ENCODE measurements at regions not wholly inside any gene's neighbourhood (a gene's known extent, or its start where the extent isn't known, plus 50 kb on each side); places are given as distances from the start of the nearest gene placed in this dataset.

DNA sequence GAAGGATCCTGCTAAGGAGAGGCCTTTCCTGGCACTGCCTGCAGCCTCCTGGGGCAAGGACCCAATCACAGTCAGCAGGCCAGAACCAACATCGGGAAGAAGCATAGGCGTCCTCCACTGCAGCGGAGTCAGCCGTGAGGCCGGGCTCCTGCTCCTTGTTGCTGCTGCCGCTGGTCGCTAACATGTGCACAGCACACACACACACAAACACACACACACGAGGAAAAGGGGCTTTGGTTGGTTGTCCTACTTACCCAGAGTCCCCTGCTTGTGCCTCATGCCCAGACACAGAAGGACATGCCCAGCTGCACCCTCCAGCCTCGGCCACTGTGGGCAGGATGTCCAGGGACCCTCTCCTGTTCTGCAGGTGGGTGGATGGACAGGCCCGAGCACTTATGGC is 209.4 kb downstream of the GLI2 start:
- Histone ChIP-seq H3K4me1 (peaks cover 0 to 4% (median 0%) of the 10 kb centered on the region in 4 donors), H3K27me3 (no peaks in the 10 kb centered on the region), H3K36me3 (no peaks in the 10 kb centered on the region), H3K27ac (no peak overlapping the region), H3K4me3 (no peak overlapping the region), H3K9me3 (no peaks in the 10 kb centered on the region)
- TF ChIP-seq POLR2AphosphoS5 (IDR thresholded peaks at IDR 0.05) (no peak), POLR2A (IDR thresholded peaks at IDR 0.05) (no peak), EP300 (IDR thresholded peaks at IDR 0.05) (no peak)
- TF ChIP-seq, protein P1, sequence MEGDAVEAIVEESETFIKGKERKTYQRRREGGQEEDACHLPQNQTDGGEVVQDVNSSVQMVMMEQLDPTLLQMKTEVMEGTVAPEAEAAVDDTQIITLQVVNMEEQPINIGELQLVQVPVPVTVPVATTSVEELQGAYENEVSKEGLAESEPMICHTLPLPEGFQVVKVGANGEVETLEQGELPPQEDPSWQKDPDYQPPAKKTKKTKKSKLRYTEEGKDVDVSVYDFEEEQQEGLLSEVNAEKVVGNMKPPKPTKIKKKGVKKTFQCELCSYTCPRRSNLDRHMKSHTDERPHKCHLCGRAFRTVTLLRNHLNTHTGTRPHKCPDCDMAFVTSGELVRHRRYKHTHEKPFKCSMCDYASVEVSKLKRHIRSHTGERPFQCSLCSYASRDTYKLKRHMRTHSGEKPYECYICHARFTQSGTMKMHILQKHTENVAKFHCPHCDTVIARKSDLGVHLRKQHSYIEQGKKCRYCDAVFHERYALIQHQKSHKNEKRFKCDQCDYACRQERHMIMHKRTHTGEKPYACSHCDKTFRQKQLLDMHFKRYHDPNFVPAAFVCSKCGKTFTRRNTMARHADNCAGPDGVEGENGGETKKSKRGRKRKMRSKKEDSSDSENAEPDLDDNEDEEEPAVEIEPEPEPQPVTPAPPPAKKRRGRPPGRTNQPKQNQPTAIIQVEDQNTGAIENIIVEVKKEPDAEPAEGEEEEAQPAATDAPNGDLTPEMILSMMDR (IDR thresholded peaks at IDR 0.05), result no peak
- WGBS, 5 donors, result 75 to 83% (median 82%) methylated on average over 9 to 10 of the region's 10 CpGs
- no peak for DNase-seq
- intact Hi-C loops (cut with DNase I; ENCODE audit: low total_unique reads), result no loop called here

DNA sequence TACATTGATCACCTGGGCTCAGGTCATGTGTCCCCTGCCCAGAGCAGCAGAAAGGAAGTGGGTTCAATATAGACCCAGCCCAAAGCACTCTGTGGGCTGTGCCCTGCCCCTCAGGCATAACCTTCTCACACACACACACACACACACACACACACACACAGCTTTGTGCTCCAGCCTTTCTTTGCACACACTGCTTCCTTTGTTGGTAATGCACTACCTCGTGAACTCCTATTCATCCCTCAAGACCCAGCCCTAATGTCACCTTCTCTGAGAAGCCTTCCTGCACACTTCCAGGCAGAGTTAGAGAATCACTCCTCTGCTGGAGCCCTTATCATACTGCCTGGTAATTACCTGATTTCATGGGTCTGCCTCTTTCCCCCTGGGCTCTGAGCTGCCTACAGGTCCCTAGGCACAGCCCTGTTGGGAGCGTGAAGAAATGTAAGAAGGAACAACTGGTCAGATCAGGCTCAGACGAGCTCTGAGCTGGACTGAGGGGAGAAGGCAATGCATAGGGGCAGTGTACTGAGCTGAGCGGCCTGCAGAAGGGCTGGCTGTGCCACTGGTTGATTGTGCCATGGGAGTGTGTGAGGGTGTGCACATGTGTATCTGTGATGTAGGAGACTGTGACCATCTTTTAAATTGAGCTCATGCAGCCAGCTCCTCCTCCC is 210.3 kb downstream of the GLI2 start:
- no peaks in the 10 kb centered on the region for H3K27me3 ChIP-seq
- H3K27ac ChIP-seq, result no peak overlapping the region
- H3K4me1 ChIP-seq, result peaks cover 0 to 4% (median 0%) of the 10 kb centered on the region in 4 donors
- TF ChIP-seq, protein P1 (IDR thresholded peaks at IDR 0.05), result no peak
- TF ChIP-seq POLR2AphosphoS5 (IDR thresholded peaks at IDR 0.05) (no peak), POLR2A (IDR thresholded peaks at IDR 0.05) (no peak), EP300 (IDR thresholded peaks at IDR 0.05) (no peak)
- DNase-seq, result no peak
- WGBS, 5 donors, result 90 to 93% (median 93%) methylated on average over 4 of the region's 4 CpGs
- H3K9me3 ChIP-seq, result no peaks in the 10 kb centered on the region
- intact Hi-C loops (cut with DNase I; ENCODE audit: low total_unique reads), result no loop called here
- H3K4me3 ChIP-seq, result no peak overlapping the region
- no peaks in the 10 kb centered on the region for H3K36me3 ChIP-seq

DNA sequence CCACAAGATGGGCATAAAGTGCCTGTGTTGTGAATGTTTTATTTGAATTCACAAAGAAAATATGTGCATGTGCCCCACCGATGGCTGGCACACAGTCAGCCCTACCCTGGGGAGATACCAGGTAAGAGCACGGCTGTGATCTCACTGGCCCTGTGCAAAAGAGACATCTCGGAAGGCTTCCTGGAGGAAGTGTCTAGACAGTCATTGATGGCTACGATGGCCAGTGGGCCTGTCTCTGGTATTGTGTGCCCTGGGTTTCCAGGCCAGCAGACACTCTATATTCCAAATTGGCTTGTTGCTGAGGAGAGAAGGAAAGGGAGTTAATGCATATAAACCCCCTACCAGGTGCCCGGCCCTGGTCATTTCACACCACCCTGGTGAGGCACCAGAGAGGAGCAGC is 211.7 kb downstream of the GLI2 start:
- DNase-seq, result no peak
- TF ChIP-seq POLR2AphosphoS5 (IDR thresholded peaks at IDR 0.05), result no peak
- TF ChIP-seq, protein P1 (IDR thresholded peaks at IDR 0.05), result no peak
- no peak for TF ChIP-seq EP300 (IDR thresholded peaks at IDR 0.05)
- no peak for TF ChIP-seq POLR2A (IDR thresholded peaks at IDR 0.05)
- intact Hi-C loops (cut with DNase I; ENCODE audit: low total_unique reads), result no loop called here
- H3K4me3 ChIP-seq, result no peak overlapping the region
- 86 to 96% (median 94%) methylated on average over 5 of the region's 5 CpGs for WGBS, 5 donors
- no peaks in the 10 kb centered on the region for H3K9me3 ChIP-seq
- no peaks in the 10 kb centered on the region for H3K27me3 ChIP-seq
- H3K36me3 ChIP-seq, result no peaks in the 10 kb centered on the region
- no peaks in the 10 kb centered on the region for H3K4me1 ChIP-seq
- H3K27ac ChIP-seq, result no peak overlapping the region

DNA sequence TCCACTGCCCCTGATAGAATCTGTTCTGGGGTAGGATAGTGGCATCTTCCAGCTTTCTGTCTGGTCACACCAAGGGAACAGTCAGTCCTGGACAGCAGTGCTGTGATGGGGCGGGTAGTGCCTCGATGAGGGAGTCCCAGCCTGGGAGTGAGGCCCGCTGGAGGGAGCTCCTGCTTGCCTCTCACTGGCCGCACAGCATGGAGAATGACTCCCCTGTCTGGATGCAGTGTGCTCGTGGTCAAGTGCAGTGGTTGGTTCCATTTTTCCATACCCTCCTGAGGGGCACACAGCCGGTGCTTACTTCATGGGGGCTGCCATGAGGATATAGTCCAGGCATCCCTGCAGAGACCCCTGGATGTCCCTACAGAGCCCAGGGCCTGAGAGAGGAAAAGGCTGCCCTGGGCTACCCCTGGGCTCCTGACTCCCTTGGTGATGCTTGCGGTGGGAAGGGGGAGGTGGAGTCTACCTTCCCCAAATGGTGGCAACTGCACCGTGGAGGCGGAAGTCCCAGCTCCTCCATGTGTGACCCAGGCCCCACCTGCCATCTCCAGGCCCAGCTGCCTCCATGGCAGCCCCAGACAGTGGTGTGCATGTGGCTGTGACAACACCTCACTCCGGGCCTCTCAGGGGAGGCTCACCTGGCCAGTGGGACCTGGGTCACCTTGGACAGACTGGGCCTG is 212.5 kb downstream of the GLI2 start:
- intact Hi-C loops (cut with DNase I; ENCODE audit: low total_unique reads), result no loop called here
- no peak for DNase-seq

More for the DNA sequence above, 212.5 kb downstream of the GLI2 start:
- H3K27me3 ChIP-seq, result no peaks in the 10 kb centered on the region
- H3K27ac ChIP-seq, result no peak overlapping the region
- H3K4me3 ChIP-seq, result no peak overlapping the region
- 88 to 94% (median 92%) methylated on average over 7 to 10 of the region's 10 CpGs for WGBS, 5 donors
- H3K36me3 ChIP-seq, result no peaks in the 10 kb centered on the region
- no peaks in the 10 kb centered on the region for H3K9me3 ChIP-seq
- H3K4me1 ChIP-seq, result no peaks in the 10 kb centered on the region
- TF ChIP-seq POLR2AphosphoS5 (IDR thresholded peaks at IDR 0.05) (no peak), POLR2A (IDR thresholded peaks at IDR 0.05) (no peak), EP300 (IDR thresholded peaks at IDR 0.05) (no peak)
- TF ChIP-seq, protein P1 (IDR thresholded peaks at IDR 0.05), result no peak

Measured in stomach (tissue), 8 donors.